ENCODE measurements at regions not wholly inside any gene's neighbourhood (a gene's known extent, or its start where the extent isn't known, plus 50 kb on each side); places are given as distances from the start of the nearest gene placed in this dataset.

DNA sequence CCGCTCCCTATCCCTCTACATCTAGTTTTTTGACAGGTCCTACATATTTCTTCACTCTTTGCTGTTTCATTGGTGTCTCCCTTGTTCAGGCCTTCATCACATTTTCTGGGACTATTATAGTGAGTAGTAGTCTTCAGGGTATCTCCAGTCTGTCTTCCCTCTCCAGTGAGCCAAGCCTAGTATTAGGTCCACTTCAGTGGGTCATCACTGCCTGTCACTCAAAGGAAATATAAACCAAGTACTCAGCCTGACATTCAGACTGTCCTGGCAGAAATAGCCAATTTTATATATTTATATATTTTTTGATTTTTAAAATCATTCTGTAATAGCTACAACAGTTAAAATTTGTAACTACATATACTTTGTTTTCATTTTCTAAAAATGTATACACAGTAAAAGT, 137.8 kb downstream of the CYB561 start:
- H4K8ac ChIP-seq (replicated peaks; ENCODE audit: insufficient read length, low read depth, low read length): no peak overlapping the region
- peak overlapping the region in 1 of 3 experiments; percentile 0; a peak in 1 of 7 replicates for H3K27ac Mint-ChIP-seq
- peaks cover 0 to 9% of the 10 kb centered on the region in 2 experiments; a peak in 4 of 5 replicates for H3K9me3 Mint-ChIP-seq
- H3K27me3 Mint-ChIP-seq (ENCODE audit: low read depth): no peaks in the 10 kb centered on the region
- no peak overlapping the region for H3K9ac ChIP-seq (ENCODE audit: extremely low read depth, insufficient read length, low read length)
- 0 out of 4 replicates have a peak, but pooled peaks cover 0 to 2% of the 10 kb centered on the region in 2 experiments for H3K4me1 Mint-ChIP-seq
- H3K79me2 ChIP-seq (ENCODE audit: insufficient read depth, low read length): no peaks in the 10 kb centered on the region
- no peak overlapping the region for H2BK20ac ChIP-seq (ENCODE audit: low read depth, low read length, poor library complexity, severe bottlenecking)
- H3K23ac ChIP-seq (ENCODE audit: insufficient read length, low read depth, low read length): no peak overlapping the region
- H4K20me1 ChIP-seq (ENCODE audit: control insufficient read depth, insufficient read depth, insufficient read length): no peaks in the 10 kb centered on the region
- H3K79me1 ChIP-seq (ENCODE audit: insufficient read depth, low read depth, low read length, poor library complexity, severe bottlenecking): no peaks in the 10 kb centered on the region
- H3K4me2 ChIP-seq (ENCODE audit: insufficient read depth, insufficient read length, low read length): no peak overlapping the region
- H4K5ac ChIP-seq (ENCODE audit: insufficient read length, low read depth, low read length): no peak overlapping the region
- peaks cover 0 to 5% (median 0%) of the 10 kb centered on the region in 3 experiments; a peak in 1 of 7 replicates for H3K36me3 Mint-ChIP-seq (ENCODE audit: insufficient read depth in 1 of 3, low read depth in 3 of 3)
- no peak overlapping the region for H2BK12ac ChIP-seq (ENCODE audit: insufficient read length, low read depth, low read length)
- TF ChIP-seq, protein P1, sequence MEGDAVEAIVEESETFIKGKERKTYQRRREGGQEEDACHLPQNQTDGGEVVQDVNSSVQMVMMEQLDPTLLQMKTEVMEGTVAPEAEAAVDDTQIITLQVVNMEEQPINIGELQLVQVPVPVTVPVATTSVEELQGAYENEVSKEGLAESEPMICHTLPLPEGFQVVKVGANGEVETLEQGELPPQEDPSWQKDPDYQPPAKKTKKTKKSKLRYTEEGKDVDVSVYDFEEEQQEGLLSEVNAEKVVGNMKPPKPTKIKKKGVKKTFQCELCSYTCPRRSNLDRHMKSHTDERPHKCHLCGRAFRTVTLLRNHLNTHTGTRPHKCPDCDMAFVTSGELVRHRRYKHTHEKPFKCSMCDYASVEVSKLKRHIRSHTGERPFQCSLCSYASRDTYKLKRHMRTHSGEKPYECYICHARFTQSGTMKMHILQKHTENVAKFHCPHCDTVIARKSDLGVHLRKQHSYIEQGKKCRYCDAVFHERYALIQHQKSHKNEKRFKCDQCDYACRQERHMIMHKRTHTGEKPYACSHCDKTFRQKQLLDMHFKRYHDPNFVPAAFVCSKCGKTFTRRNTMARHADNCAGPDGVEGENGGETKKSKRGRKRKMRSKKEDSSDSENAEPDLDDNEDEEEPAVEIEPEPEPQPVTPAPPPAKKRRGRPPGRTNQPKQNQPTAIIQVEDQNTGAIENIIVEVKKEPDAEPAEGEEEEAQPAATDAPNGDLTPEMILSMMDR (conservative IDR thresholded peaks at IDR 0.05): no peak
- H3K4me1 ChIP-seq (ENCODE audit: insufficient read depth, low read length): no peaks in the 10 kb centered on the region
- H3K23me2 ChIP-seq (ENCODE audit: insufficient read length, low read depth, low read length, poor library complexity, severe bottlenecking): no peaks in the 10 kb centered on the region
- H2BK15ac ChIP-seq (ENCODE audit: low read depth, low read length): no peak overlapping the region
- H3K4ac ChIP-seq (ENCODE audit: low read depth, low read length): no peak overlapping the region
- H4K91ac ChIP-seq (ENCODE audit: insufficient read length, low read depth, low read length): no peak overlapping the region
- no peak overlapping the region for H2BK120ac ChIP-seq (ENCODE audit: low read depth, low read length, poor library complexity, severe bottlenecking)
- no peak overlapping the region for H3K4me3 Mint-ChIP-seq
- H3K56ac ChIP-seq (ENCODE audit: insufficient read length, low read depth, low read length): no peak overlapping the region
- WGBS (ENCODE audit: extremely low coverage, insufficient read length, low lambda C conversion rate): no CpG with 5 or more reads among the region's 1 CpG
- no peak overlapping the region for H3K27ac ChIP-seq (ENCODE audit: insufficient read length, low read depth, low read length)
- H3K27me3 ChIP-seq (ENCODE audit: insufficient read depth, low read length): no peaks in the 10 kb centered on the region
- no peak for DNase-seq
- no peak overlapping the region for H3K14ac ChIP-seq (ENCODE audit: insufficient read depth, low read length)
- no peak overlapping the region for H2AFZ ChIP-seq (ENCODE audit: low read length)
- H3K18ac ChIP-seq (ENCODE audit: insufficient read length, low read depth, low read length): no peak overlapping the region
- no peak overlapping the region for H2BK5ac ChIP-seq (ENCODE audit: insufficient read length, low read length)
- H3K9me3 ChIP-seq (ENCODE audit: control insufficient read depth, low read depth, low read length): no peaks in the 10 kb centered on the region
- no peak overlapping the region for H3T11ph ChIP-seq (ENCODE audit: low read length)
- H2AK5ac ChIP-seq (ENCODE audit: insufficient read length, low read length): no peak overlapping the region
